SK-N-MC (cell line): ENCODE measurements at regions not wholly inside any gene's neighbourhood (a gene's known extent, or its start where the extent isn't known, plus 50 kb on each side); places are given as distances from the start of the nearest gene placed in this dataset.

Experiments
- DNase-seq: peaks from one replicate; pipeline ENCODE4 v3.0.0-alpha.2; 2011; ENCODE audit warnings: low read depth, low spot score
- H3K27ac ChIP-seq: fragments of 200-600 bp; sonication (generic); 2 replicates; pipeline ENCODE4 v1.5.1; 2016; ENCODE audit warnings: mixed run types
- H3K36me3 ChIP-seq: fragments of 200-600 bp; sonication (generic); 2 replicates; pipeline ENCODE4 v1.6.1; 2017; ENCODE audit warnings: antibody characterized with exemption, low read length, mixed read lengths; ENCODE audit not compliant: insufficient read depth
- H3K4me3 ChIP-seq: fragments of 200-600 bp; sonication (generic); 2 replicates; pipeline ENCODE4 v1.5.1; 2016
- H3K9ac ChIP-seq: fragments of 200-600 bp; sonication (generic); 2 replicates; pipeline ENCODE4 v1.8.0; 2017; ENCODE audit warnings: mixed run types, mixed read lengths; ENCODE audit not compliant: insufficient read length
- H3K9me3 ChIP-seq: fragments of 200-600 bp; sonication (generic); 2 replicates; pipeline ENCODE4 v1.6.1; 2017; ENCODE audit warnings: low read depth, mild to moderate bottlenecking, antibody characterized with exemption, low read length, moderate library complexity, mixed read lengths
- EZH2 ChIP-seq: fragments of 200-600 bp; sonication (generic); IDR thresholded peaks from one replicate; pipeline ENCODE4 v1.6.1; 2017; ENCODE audit warnings: antibody characterized with exemption
- FOXP2 ChIP-seq: optimal IDR thresholded peaks from 2 replicates; pipeline ENCODE3; 2011; ENCODE audit warnings: mild to moderate bottlenecking, moderate library complexity; ENCODE audit not compliant: insufficient read depth; ENCODE audit errors: extremely low read length, control extremely low read depth
- POLR2AphosphoS5 ChIP-seq: IDR thresholded peaks from 2 replicates; pipeline ENCODE4 v1.6.1; 2012; ENCODE audit warnings: mild to moderate bottlenecking, low read depth, low read length, borderline replicate concordance

- Histone ChIP-seq H3K9me3 (no peaks in the 10 kb centered on the region), H3K36me3 (no peaks in the 10 kb centered on the region), H3K4me3 (no peak overlapping the region), H3K27ac (no peak overlapping the region), H3K9ac (no peak overlapping the region)
- DNase-seq = no peak
- TF ChIP-seq POLR2AphosphoS5 (no peak), EZH2 (no peak), FOXP2 (no peak)
These were observed 73.4 kb upstream of the ZNF722 start for GRCh38 chr7:63925262-63925625.

- no peak overlapping the region for H3K27ac ChIP-seq
- H3K9ac ChIP-seq = no peak overlapping the region
- no peaks in the 10 kb centered on the region for H3K36me3 ChIP-seq
- H3K9me3 ChIP-seq = no peaks in the 10 kb centered on the region
- no peak for TF ChIP-seq FOXP2
- no peak for TF ChIP-seq POLR2AphosphoS5
- TF ChIP-seq EZH2 = no peak
- H3K4me3 ChIP-seq = peak overlapping the region; percentile 53
- DNase-seq = no peak
These were observed 72.8 kb upstream of the ZNF722 start for GRCh38 chr7:63925626-63926460.

- H3K36me3 ChIP-seq = no peaks in the 10 kb centered on the region
- H3K9me3 ChIP-seq = no peaks in the 10 kb centered on the region
- H3K4me3 ChIP-seq = no peak overlapping the region
- no peak overlapping the region for H3K9ac ChIP-seq
- no peak for TF ChIP-seq POLR2AphosphoS5
- TF ChIP-seq FOXP2 = no peak
- no peak for DNase-seq
- no peak overlapping the region for H3K27ac ChIP-seq
These were observed 71.4 kb upstream of the ZNF722 start for GRCh38 chr7:63927261-63927660.

DNA sequence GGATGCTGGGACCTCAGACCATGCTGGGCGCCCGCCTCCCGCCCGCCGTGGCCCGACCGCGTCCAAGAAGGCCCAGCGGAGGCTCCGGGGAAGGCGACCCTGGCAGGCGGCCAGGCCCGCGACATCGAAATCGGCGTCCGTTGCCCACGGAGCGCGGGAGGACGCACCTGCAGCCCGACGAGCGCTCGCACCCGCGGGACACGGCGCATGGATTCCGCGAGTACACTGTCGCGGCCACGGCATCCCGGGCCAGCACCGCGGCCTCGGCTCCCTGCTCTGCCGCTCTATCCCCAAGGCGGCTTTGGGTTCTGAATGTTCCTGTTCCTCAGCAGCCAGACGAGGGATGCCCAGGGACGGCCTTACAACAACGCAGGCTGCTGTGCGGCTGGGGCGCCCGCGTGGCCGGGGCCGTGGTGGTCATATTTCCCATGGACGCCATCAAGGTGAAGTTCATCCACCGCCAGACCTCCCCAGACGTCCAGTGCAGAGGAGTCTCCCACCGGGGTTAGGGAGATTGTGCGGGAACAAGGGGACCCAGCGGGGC lies 67.5 kb upstream of the ZNF722 start:
- no peak for TF ChIP-seq POLR2AphosphoS5
- TF ChIP-seq EZH2 = no peak
- no peak overlapping the region for H3K27ac ChIP-seq
- no peaks in the 10 kb centered on the region for H3K36me3 ChIP-seq
- no peak overlapping the region for H3K9ac ChIP-seq
- H3K9me3 ChIP-seq = no peaks in the 10 kb centered on the region
- DNase-seq = no peak
- no peak overlapping the region for H3K4me3 ChIP-seq

DNA sequence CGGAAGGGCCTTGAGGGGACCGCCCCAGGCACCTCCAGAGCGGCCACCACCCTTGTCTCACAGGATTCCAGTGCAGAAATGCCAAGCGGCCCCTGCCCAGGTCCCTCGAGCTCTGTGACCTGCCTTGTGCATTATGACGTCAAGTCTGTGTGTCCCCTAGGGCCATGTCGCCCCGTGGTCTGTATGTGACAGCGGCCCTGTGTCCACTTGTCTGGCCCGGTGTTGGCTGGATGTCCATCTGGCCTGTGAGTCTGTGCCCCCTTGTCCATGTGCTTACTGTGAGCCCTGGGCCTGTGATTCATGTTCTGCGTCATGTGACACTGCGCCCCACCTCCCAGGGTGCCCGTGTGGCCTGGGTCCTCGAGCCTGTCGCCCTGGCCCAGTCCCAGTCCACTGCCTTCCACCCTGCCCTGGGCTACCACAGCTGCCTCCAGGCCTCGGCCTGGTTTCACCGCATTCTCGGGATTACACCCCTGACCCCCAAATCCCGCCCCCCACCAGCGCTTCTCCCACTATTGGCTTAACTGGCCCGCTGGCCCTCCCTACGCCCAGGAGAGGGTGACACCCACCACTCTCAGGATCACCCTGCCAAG lies 66.6 kb upstream of the ZNF722 start:
- TF ChIP-seq POLR2AphosphoS5 (no peak), FOXP2 (no peak), EZH2 (no peak)
- H3K4me3 ChIP-seq = no peak overlapping the region
- H3K36me3 ChIP-seq = no peaks in the 10 kb centered on the region
- DNase-seq = no peak
- H3K27ac ChIP-seq = no peak overlapping the region
- no peak overlapping the region for H3K9ac ChIP-seq
- no peaks in the 10 kb centered on the region for H3K9me3 ChIP-seq
